ENCODE measurements at regions not wholly inside any gene's neighbourhood (a gene's known extent, or its start where the extent isn't known, plus 50 kb on each side); places are given as distances from the start of the nearest gene placed in this dataset.
"Not testable (repeated sequence)": the region's sequence is repeated elsewhere in the genome, so short reads cannot be mapped to it uniquely, and the experiment has no call there.

GRCh38 chr22:27603111-27603799 is 198.3 kb downstream of the MN1 start:
- H3K9me3 ChIP-seq (ENCODE audit: severe bottlenecking): no peaks in the 10 kb centered on the region
- H3K27me3 ChIP-seq (ENCODE audit: insufficient read depth, low read depth, severe bottlenecking): no peaks in the 10 kb centered on the region
- DNase-seq: no peak
- H3K36me3 ChIP-seq: no peaks in the 10 kb centered on the region
- no peak overlapping the region for H3K4me3 ChIP-seq (ENCODE audit: low read depth, low read length)
- TF ChIP-seq CTCF (IDR thresholded peaks at IDR 0.05; ENCODE audit: low read depth, low read length): no peak
- H3K27ac ChIP-seq: no peak overlapping the region

- no peaks in the 10 kb centered on the region for H3K36me3 ChIP-seq
- no peaks in the 10 kb centered on the region for H3K9me3 ChIP-seq (ENCODE audit: severe bottlenecking)
- H3K4me3 ChIP-seq (ENCODE audit: low read depth, low read length): no peak overlapping the region
- no peak overlapping the region for H3K27ac ChIP-seq
- TF ChIP-seq CTCF (IDR thresholded peaks at IDR 0.05; ENCODE audit: low read depth, low read length): no peak
- DNase-seq: no peak
- H3K27me3 ChIP-seq (ENCODE audit: insufficient read depth, low read depth, severe bottlenecking): no peaks in the 10 kb centered on the region
These were observed 197.8 kb downstream of the MN1 start for GRCh38 chr22:27603800-27604144.

GRCh38 chr22:27605390-27605789 is 196.2 kb downstream of the MN1 start:
- no peak for TF ChIP-seq CTCF (IDR thresholded peaks at IDR 0.05; ENCODE audit: low read depth, low read length)
- Histone ChIP-seq H3K27ac (no peak overlapping the region), H3K4me3 (ENCODE audit: low read depth, low read length) (no peak overlapping the region)

GRCh38 chr22:27607750-27608149 is 193.8 kb downstream of the MN1 start:
- not testable (repeated sequence) for H3K9me3 ChIP-seq (ENCODE audit: severe bottlenecking); DNase-seq; H3K27me3 ChIP-seq (ENCODE audit: insufficient read depth, low read depth, severe bottlenecking); H3K4me3 ChIP-seq (ENCODE audit: low read depth, low read length); H3K27ac ChIP-seq; H3K36me3 ChIP-seq

More at GRCh38 chr22:27605390-27605789, 196.2 kb downstream of the MN1 start:
- DNase-seq: no peak
- H3K36me3 ChIP-seq: no peaks in the 10 kb centered on the region
- no peaks in the 10 kb centered on the region for H3K27me3 ChIP-seq (ENCODE audit: insufficient read depth, low read depth, severe bottlenecking)
- no peaks in the 10 kb centered on the region for H3K9me3 ChIP-seq (ENCODE audit: severe bottlenecking)

- Histone ChIP-seq H3K27me3 (ENCODE audit: insufficient read depth, low read depth, severe bottlenecking) (no peaks in the 10 kb centered on the region), H3K4me3 (ENCODE audit: low read depth, low read length) (no peak overlapping the region), H3K9me3 (ENCODE audit: severe bottlenecking) (no peaks in the 10 kb centered on the region), H3K36me3 (no peaks in the 10 kb centered on the region), H3K27ac (no peak overlapping the region)
- no peak for TF ChIP-seq CTCF (IDR thresholded peaks at IDR 0.05; ENCODE audit: low read depth, low read length)
- DNase-seq: no peak
These were observed 192.1 kb downstream of the MN1 start for GRCh38 chr22:27609451-27609888.

GRCh38 chr22:27610164-27610563 is 191.4 kb downstream of the MN1 start:
- H3K27me3 ChIP-seq (ENCODE audit: insufficient read depth, low read depth, severe bottlenecking); H3K9me3 ChIP-seq (ENCODE audit: severe bottlenecking); H3K27ac ChIP-seq; DNase-seq; H3K4me3 ChIP-seq (ENCODE audit: low read depth, low read length); H3K36me3 ChIP-seq: not testable (repeated sequence)
